UCSD-AML1 (cell line): ENCODE measurements at regions not wholly inside any gene's neighbourhood (a gene's known extent, or its start where the extent isn't known, plus 50 kb on each side); places are given as distances from the start of the nearest gene placed in this dataset.
A peak's percentile ranks its signal among the peaks of the same experiment; 100 is the strongest.

Source experiments
- DNase-seq: peaks from one replicate; lab custom pipeline; 2025; ENCODE audit not compliant: unreplicated experiment; lab: John Stamatoyannopoulos, UW

DNA sequence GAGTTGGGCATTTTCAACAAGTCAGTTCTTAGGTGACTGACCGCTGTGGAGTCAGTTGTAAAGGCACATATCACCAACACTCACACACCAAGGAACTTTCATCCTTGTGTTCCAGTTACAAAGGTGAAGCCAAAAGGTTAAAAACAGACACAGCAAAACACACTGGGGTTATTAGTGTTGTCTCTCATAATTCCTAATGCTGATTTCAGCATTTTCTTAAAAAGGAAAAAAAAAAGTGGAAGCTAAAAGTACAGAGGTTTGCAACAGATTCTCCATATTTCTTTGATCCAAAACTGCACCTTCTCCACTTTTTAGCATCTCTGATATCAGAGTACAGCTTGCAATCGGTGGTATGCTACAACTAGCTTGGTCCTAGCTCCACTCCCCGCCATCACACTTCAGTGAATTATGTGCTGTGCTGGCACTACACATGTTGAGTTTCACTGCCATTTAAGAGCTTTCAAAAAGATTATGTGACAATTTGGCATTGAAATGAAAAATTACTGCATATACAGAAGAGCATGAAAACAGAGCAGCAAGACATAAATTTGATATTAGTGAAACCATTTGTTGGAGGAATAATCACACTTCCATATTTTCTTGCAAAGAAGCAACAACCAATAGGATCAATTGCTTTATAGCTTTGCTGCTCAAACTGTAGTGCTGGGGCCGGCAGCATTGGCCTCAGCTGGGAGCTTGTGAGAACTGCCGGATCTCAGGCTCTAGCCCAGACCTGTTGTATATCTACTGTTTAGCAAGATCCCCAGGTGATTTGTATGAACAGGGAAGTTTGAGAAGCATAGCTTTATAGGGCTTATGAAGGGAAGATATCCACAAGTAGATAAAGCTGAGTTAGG is 62.3 kb upstream of the DAPL1 start:
- no peak for DNase-seq

DNA sequence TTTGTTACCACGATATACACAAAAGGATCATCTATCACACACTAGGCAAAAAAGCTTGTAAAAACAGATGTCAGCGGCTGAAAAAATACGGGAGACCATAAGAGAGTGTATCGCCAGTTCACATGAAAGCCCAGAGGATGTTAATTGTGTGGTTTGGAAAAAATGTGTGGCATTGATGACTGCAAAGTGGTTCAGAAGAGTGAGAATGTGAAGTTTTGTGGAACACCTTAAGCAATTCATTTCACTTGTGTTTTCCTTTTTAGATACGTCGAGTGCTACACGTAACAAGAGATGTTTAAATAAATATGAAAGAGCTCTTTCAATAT is 61.7 kb upstream of the DAPL1 start:
- DNase-seq, result no peak

DNA sequence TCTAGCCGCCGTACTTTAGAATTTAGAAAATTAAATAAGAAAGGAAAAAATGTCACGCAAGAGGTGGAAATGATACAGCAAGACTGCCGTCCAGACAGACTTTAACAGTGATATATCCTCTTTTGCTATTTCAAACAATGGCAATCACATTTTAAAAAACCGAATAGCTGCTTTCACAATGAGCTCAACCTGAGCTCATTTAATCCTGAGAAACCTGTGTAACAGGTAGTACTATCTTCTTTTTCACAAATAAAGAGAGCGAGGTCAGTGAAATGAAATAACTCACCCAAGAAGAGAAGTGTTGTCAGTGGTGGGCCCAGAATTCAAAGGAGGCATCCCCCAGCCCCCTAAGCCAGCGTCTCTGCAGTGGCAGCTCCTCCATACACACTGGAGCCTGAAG is 60.7 kb upstream of the DAPL1 start:
- no peak for DNase-seq

DNA sequence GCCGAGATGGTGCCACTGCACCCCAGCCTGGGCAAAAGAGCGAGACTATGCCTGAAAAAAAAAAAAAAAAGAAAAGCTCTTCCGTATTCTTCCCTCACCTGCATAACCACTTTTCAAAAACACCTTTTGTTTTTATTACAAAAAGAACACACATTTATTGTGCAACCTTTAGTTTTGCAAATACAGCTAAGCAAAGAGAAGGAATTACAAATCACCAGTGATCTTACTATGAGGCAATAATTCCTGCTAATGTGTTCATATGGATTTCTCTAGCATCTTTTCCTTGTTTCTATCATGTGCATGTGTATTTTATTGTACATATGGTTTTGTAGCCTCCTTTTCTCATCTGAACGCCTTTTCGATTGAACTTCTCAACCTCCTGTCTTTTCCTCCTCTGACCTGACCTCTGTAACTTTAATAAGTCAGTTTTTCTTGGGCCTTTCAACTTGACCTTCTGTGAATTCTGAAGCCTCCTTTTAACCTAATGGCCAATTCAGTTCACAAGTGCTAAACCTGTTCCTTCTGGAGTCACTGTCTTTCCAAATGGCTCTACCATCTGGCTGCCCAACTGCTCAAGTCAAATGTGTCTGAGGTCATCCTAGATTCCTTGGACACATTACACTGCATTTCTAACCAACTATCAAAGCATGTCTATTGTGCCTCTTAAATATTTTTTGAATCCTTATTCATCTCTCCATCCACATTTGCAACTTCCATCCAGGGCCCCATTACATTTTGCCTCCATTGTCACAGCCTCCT is 59.1 kb upstream of the DAPL1 start:
- DNase-seq, result no peak

DNA sequence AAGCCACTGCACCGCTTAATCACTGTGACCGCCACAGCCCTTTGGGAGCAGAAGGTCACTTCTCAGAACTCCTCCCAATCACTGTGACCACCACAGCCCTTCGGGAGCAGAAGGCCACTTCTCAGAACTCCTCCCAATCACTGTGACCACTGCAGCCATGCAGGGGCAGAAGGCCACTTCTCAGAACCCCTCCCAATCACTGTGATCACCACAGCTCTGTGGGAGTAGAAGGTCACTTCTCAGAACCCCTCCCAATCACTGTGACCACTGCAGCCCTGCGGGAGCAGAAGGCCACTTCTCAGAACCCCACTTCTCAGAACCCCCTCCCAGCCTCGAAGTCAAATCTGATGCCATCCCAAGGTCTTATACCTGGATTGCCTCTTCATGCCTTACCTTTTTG is 56.8 kb upstream of the DAPL1 start:
- no peak for DNase-seq

DNA sequence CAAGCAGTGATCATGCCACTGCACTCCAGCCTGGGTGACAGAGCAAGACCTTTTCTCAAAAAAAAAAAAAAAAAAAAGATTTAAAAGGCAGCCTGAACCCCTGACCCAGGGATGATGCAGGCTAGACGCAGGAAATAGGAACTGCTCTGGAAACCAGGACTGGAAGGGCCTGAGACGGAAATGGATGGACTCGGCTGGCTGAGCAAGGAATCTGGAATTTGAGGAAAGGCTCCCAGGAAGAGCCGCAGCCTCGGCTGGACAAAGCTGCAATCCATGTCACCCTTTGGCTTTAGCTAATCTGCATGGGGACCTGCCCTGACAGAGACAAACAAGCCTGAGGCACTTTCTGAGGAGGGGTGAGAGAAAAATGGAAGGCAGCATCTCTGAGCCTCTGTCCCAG is 55.0 kb upstream of the DAPL1 start:
- DNase-seq, result no peak

DNA sequence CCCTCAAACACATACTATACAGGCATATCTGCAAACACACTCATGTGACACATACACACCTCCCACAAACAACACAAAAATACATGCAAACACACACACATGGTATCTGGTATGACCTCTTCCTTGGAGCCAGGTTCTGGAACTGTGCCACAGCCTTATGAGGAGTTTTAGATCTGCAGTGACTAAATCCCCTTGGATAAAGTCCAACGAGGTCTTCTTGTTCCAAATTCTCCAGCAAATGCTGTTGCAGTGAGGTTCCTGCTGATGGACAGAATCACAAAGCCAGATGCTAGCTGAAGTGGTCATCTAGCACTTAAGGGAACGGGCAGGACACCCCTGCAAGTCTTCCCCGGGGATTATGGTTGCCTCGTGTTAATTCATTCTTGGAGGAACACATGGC is 54.5 kb upstream of the DAPL1 start:
- no peak for DNase-seq

DNA sequence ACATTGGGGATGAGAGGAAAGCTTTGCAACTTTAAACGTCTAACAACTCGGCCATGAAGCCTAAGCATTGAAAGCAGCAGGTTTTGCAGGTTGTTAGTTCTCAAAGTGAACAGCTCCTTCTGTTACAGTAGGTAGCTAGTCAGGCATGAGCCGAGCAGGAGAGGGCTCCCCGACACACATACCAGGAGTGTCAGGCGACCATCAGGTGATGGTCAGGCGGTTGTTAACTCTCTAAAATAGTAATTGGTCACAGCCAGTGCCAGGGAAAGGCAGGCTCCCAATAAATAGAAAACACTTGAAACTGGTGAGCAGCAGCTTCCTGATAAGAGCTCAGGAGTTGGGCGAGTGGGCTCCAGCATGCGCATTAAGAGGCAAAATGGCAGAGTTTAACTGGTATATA is 53.5 kb upstream of the DAPL1 start:
- DNase-seq, result no peak

DNA sequence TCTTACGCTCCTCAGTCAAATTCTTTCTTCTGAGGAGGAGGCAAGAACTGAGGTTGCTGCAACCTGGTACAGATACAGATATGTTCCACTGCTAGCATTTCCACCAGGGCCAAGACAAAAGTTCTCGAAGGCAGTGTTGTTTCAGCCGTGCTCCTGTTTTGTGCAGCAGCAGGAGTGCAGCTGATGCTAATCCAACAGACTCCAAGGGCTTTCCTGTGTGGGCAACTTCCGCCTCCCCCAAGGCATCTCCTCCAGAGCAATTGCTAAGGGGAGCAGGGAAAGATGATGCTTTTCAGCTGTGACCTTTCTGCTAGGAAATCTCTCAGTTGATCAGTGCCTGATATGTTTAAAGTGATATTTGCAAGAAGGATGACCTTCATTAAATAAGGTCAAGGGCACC is 52.6 kb upstream of the DAPL1 start:
- no peak for DNase-seq

DNA sequence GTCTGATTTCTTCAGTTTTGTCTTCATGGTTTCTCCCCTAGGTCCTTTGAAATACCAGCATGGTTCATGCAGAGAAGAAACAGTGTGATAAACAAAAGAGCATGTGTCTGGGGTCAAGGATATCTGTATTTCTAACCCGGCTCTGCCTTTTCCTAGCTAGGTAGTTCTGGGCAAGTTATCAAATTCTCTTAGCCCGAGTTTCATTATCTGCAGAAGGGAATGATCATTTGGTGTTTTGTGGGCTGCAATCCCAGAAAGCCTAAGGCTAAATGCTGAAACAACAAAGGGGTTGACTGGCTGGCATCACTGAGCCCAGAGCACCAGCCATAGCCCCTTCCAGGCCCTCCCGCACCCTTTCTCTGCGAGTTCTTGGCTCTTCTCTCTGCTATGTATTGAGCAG is 51.7 kb upstream of the DAPL1 start:
- no peak for DNase-seq

DNA sequence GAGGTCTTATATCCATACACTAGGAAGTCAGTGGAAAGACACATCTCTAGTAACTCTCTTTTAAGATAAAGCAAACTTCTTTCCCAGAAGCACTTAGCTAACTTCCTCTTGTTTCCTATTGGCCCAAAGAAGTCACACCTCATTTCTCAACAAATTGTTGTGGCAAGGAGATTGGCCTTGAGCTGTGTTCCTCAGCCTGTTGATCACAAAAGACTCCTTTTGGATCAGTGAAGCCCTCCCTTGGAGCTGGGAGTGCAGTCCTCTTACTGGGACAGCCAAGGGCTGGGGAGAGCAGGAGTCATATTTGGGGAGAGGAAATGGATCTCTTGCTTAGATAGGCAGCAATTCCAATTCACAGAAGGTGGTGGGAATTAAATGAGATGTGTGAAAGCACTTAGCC is 51.2 kb upstream of the DAPL1 start:
- no peak for DNase-seq

DNA sequence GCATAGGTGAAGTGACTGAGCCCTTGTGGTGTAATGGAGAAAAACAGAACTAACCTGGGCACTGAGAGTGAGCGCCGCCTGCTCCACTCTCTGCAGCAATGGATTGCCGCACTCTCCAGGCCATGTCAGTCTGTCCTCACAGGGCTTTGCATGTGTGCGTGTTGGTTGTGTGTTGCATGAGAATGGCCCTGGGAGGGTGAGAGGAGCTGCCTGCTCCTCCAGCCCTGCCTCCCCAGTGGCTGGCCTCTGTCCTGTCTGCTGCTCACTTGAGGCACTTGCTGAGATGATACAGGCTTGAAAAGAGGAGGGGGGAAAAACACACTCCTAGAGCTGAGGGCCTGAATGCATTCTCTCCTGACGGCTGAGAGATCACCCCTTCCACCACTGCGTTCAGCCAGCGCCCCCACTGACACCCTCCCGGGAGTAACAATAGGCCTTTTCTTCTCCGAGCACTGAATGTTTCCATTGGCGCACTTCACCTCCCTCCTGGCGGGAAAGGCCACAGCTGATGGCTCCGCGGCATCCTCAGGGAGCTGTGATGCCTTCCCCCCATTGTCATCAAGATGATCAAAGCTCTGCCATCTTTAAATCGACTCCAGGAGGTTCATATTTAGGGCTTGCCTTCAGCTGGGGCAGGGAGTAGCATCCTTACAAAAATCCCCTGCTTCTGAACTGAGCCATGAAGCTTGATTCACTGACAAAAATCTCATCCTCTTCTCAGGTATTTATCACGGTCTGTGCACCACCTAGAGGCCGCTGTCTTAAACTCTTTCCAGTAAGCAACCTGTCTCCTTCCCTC is 49.9 kb upstream of the DAPL1 start:
- peak; percentile 20 for DNase-seq
